ENCODE measurements at regions not wholly inside any gene's neighbourhood (a gene's known extent, or its start where the extent isn't known, plus 50 kb on each side); places are given as distances from the start of the nearest gene placed in this dataset.
"Not testable (repeated sequence)": the region's sequence is repeated elsewhere in the genome, so short reads cannot be mapped to it uniquely, and the experiment has no call there.

- Histone ChIP-seq H3K79me2 (ENCODE audit: low read length) (no peaks in the 10 kb centered on the region), H3K9me2 (replicated peaks; ENCODE audit: insufficient read depth, low read length) (no peaks in the 10 kb centered on the region), H3K9ac (ENCODE audit: low read length) (peak overlapping the region; percentile 48; the same call in 1 of the 2 replicates), H3K4me2 (ENCODE audit: low read depth, low read length) (peak overlapping the region; percentile 73), H3K9me3 (replicated peaks; ENCODE audit: insufficient read depth, low read length) (no peaks in the 10 kb centered on the region), H3K4me1 (ENCODE audit: low read length) (no peaks in the 10 kb centered on the region), H4K20me1 (ENCODE audit: insufficient read depth, low read length) (no peaks in the 10 kb centered on the region), H3K27me3 (replicated peaks; ENCODE audit: insufficient read depth, low read length) (no peaks in the 10 kb centered on the region), H3F3A (ENCODE audit: insufficient read depth, low read length) (no peaks in the 10 kb centered on the region), H3K36me3 (replicated peaks; ENCODE audit: insufficient read depth, low read length) (no peaks in the 10 kb centered on the region), H3K27ac (ENCODE audit: low read length) (no peak overlapping the region), H2AFZ (ENCODE audit: low read length) (peak overlapping the region; percentile 87), H3K4me3 (ENCODE audit: low read length) (peak overlapping the region; percentile 70)
- TF ChIP-seq EZH2phosphoT487 (IDR thresholded peaks at IDR 0.05; ENCODE audit: low read length) = no peak
- peak; percentile 87 for DNase-seq
Observed at GRCh38 chr7:65269150-65269856, 104.4 kb upstream of the ZNF92 start.

GRCh38 chr7:65268782-65269149, 104.9 kb upstream of the ZNF92 start:
- Histone ChIP-seq H3K4me1 (ENCODE audit: low read length) (no peaks in the 10 kb centered on the region), H3K9ac (ENCODE audit: low read length) (no peak overlapping the region), H4K20me1 (ENCODE audit: insufficient read depth, low read length) (no peaks in the 10 kb centered on the region), H3K4me3 (ENCODE audit: low read length) (peak overlapping the region; percentile 70), H3K27ac (ENCODE audit: low read length) (no peak overlapping the region), H2AFZ (ENCODE audit: low read length) (peak overlapping the region; percentile 87), H3K27me3 (replicated peaks; ENCODE audit: insufficient read depth, low read length) (no peaks in the 10 kb centered on the region), H3K9me2 (replicated peaks; ENCODE audit: insufficient read depth, low read length) (no peaks in the 10 kb centered on the region), H3K9me3 (replicated peaks; ENCODE audit: insufficient read depth, low read length) (no peaks in the 10 kb centered on the region), H3K36me3 (replicated peaks; ENCODE audit: insufficient read depth, low read length) (no peaks in the 10 kb centered on the region), H3F3A (ENCODE audit: insufficient read depth, low read length) (no peaks in the 10 kb centered on the region), H3K4me2 (ENCODE audit: low read depth, low read length) (peak overlapping the region; percentile 73), H3K79me2 (ENCODE audit: low read length) (no peaks in the 10 kb centered on the region)
- TF ChIP-seq EZH2 (optimal IDR thresholded peaks at IDR 0.05; ENCODE audit: low read depth, low read length) (no peak), CTCF (IDR thresholded peaks at IDR 0.05; ENCODE audit: low read length) (no peak), EZH2phosphoT487 (IDR thresholded peaks at IDR 0.05; ENCODE audit: low read length) (no peak)
- DNase-seq = no peak

- Histone ChIP-seq H3K27ac (ENCODE audit: low read length) (no peak overlapping the region), H4K20me1 (ENCODE audit: insufficient read depth, low read length) (no peaks in the 10 kb centered on the region), H3K9me3 (replicated peaks; ENCODE audit: insufficient read depth, low read length) (no peaks in the 10 kb centered on the region), H3K27me3 (replicated peaks; ENCODE audit: insufficient read depth, low read length) (no peaks in the 10 kb centered on the region), H3K4me2 (ENCODE audit: low read depth, low read length) (no peak overlapping the region), H3K36me3 (replicated peaks; ENCODE audit: insufficient read depth, low read length) (no peaks in the 10 kb centered on the region), H3F3A (ENCODE audit: insufficient read depth, low read length) (no peaks in the 10 kb centered on the region), H3K4me3 (ENCODE audit: low read length) (no peak overlapping the region), H3K79me2 (ENCODE audit: low read length) (no peaks in the 10 kb centered on the region), H3K4me1 (ENCODE audit: low read length) (no peaks in the 10 kb centered on the region), H3K9ac (ENCODE audit: low read length) (no peak overlapping the region), H2AFZ (ENCODE audit: low read length) (no peak overlapping the region), H3K9me2 (replicated peaks; ENCODE audit: insufficient read depth, low read length) (no peaks in the 10 kb centered on the region)
- TF ChIP-seq CTCF (IDR thresholded peaks at IDR 0.05; ENCODE audit: low read length) (no peak), EZH2phosphoT487 (IDR thresholded peaks at IDR 0.05; ENCODE audit: low read length) (no peak), EZH2 (optimal IDR thresholded peaks at IDR 0.05; ENCODE audit: low read depth, low read length) (no peak)
- no peak for DNase-seq
Observed at GRCh38 chr7:65265933-65266519, 107.6 kb upstream of the ZNF92 start.

GRCh38 chr7:65264258-65264657, 109.4 kb upstream of the ZNF92 start:
- Histone ChIP-seq H3K4me2 (ENCODE audit: low read depth, low read length) (no peak overlapping the region), H3K9ac (ENCODE audit: low read length) (no peak overlapping the region), H3K4me1 (ENCODE audit: low read length) (no peaks in the 10 kb centered on the region), H3K36me3 (replicated peaks; ENCODE audit: insufficient read depth, low read length) (no peaks in the 10 kb centered on the region), H4K20me1 (ENCODE audit: insufficient read depth, low read length) (no peaks in the 10 kb centered on the region), H2AFZ (ENCODE audit: low read length) (no peak overlapping the region), H3K27ac (ENCODE audit: low read length) (no peak overlapping the region), H3K27me3 (replicated peaks; ENCODE audit: insufficient read depth, low read length) (no peaks in the 10 kb centered on the region), H3K4me3 (ENCODE audit: low read length) (no peak overlapping the region), H3K9me2 (replicated peaks; ENCODE audit: insufficient read depth, low read length) (no peaks in the 10 kb centered on the region), H3F3A (ENCODE audit: insufficient read depth, low read length) (no peaks in the 10 kb centered on the region), H3K9me3 (replicated peaks; ENCODE audit: insufficient read depth, low read length) (no peaks in the 10 kb centered on the region), H3K79me2 (ENCODE audit: low read length) (no peaks in the 10 kb centered on the region)
- TF ChIP-seq EZH2 (optimal IDR thresholded peaks at IDR 0.05; ENCODE audit: low read depth, low read length) = no peak
- TF ChIP-seq CTCF (IDR thresholded peaks at IDR 0.05; ENCODE audit: low read length) = no peak
- no peak for TF ChIP-seq EZH2phosphoT487 (IDR thresholded peaks at IDR 0.05; ENCODE audit: low read length)
- DNase-seq = no peak

- not testable (repeated sequence) for H3F3A ChIP-seq (ENCODE audit: insufficient read depth, low read length); H3K4me1 ChIP-seq (ENCODE audit: low read length); H3K9me2 ChIP-seq (replicated peaks; ENCODE audit: insufficient read depth, low read length); H4K20me1 ChIP-seq (ENCODE audit: insufficient read depth, low read length); H3K36me3 ChIP-seq (replicated peaks; ENCODE audit: insufficient read depth, low read length); H3K4me2 ChIP-seq (ENCODE audit: low read depth, low read length); H2AFZ ChIP-seq (ENCODE audit: low read length); H3K27me3 ChIP-seq (replicated peaks; ENCODE audit: insufficient read depth, low read length); H3K9ac ChIP-seq (ENCODE audit: low read length); DNase-seq; H3K79me2 ChIP-seq (ENCODE audit: low read length); H3K27ac ChIP-seq (ENCODE audit: low read length); H3K9me3 ChIP-seq (replicated peaks; ENCODE audit: insufficient read depth, low read length); H3K4me3 ChIP-seq (ENCODE audit: low read length)
Observed at GRCh38 chr7:65260673-65261072, 113.0 kb upstream of the ZNF92 start.

All from MM.1S (cell line).